Fibroblast of mammary gland (primary cell): ENCODE measurements at regions not wholly inside any gene's neighbourhood (a gene's known extent, or its start where the extent isn't known, plus 50 kb on each side); places are given as distances from the start of the nearest gene placed in this dataset.

Source experiments
- DNase-seq: peaks from one replicate; pipeline ENCODE4 v3.0.0-alpha.2; 2010; ENCODE audit warnings: low read depth
- H3K4me3 ChIP-seq: 2 replicates; pipeline ENCODE4 v1.5.1; 2011; ENCODE audit warnings: low read depth, mild to moderate bottlenecking, low read length, moderate library complexity; ENCODE audit not compliant: control insufficient read depth
- TF ChIP-seq, protein P1 (sequence below): conservative IDR thresholded peaks from 2 replicates; pipeline ENCODE4 v1.5.1; 2011; ENCODE audit warnings: low read depth, low read length, inconsistent platforms; ENCODE audit not compliant: control insufficient read depth, insufficient read depth

GRCh38 chr3:165440380-165440779, 244.2 kb upstream of the SLITRK3 start:
- no peak overlapping the region for H3K4me3 ChIP-seq
- DNase-seq: no peak
- TF ChIP-seq, protein P1, sequence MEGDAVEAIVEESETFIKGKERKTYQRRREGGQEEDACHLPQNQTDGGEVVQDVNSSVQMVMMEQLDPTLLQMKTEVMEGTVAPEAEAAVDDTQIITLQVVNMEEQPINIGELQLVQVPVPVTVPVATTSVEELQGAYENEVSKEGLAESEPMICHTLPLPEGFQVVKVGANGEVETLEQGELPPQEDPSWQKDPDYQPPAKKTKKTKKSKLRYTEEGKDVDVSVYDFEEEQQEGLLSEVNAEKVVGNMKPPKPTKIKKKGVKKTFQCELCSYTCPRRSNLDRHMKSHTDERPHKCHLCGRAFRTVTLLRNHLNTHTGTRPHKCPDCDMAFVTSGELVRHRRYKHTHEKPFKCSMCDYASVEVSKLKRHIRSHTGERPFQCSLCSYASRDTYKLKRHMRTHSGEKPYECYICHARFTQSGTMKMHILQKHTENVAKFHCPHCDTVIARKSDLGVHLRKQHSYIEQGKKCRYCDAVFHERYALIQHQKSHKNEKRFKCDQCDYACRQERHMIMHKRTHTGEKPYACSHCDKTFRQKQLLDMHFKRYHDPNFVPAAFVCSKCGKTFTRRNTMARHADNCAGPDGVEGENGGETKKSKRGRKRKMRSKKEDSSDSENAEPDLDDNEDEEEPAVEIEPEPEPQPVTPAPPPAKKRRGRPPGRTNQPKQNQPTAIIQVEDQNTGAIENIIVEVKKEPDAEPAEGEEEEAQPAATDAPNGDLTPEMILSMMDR: no peak

- DNase-seq: peak; percentile 2
- TF ChIP-seq, protein P1: no peak
Measured at GRCh38 chr3:165439765-165440164, 243.6 kb upstream of the SLITRK3 start.

GRCh38 chr3:165434516-165434915, 238.3 kb upstream of the SLITRK3 start:
- TF ChIP-seq, protein P1: no peak
- H3K4me3 ChIP-seq: no peak overlapping the region
- DNase-seq: no peak

More at GRCh38 chr3:165439765-165440164, 243.6 kb upstream of the SLITRK3 start:
- no peak overlapping the region for H3K4me3 ChIP-seq

DNA sequence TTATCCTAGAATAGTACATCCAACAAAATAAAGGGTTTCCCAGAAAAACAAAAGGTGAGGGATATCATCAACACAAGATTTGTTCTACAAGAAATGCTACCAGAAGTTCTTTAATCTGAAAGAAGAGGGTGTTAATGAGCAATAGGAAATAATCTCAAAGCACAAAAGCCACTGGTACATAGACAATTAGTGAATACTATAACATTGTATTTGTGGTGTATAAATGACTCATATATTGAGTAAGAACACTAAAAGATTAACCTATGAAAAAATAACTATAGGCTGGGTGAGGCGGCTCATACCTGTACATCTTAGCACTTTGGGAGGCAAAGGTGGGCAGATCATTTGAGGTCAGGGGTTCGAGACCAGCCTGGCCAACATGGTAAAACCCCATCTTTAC, 210.2 kb upstream of the SLITRK3 start:
- no peak overlapping the region for H3K4me3 ChIP-seq
- TF ChIP-seq, protein P1: no peak
- DNase-seq: no peak

GRCh38 chr3:165404357-165405027, 208.3 kb upstream of the SLITRK3 start:
- TF ChIP-seq, protein P1: no peak
- no peak overlapping the region for H3K4me3 ChIP-seq
- DNase-seq: no peak

GRCh38 chr3:165403666-165404065, 207.5 kb upstream of the SLITRK3 start:
- H3K4me3 ChIP-seq: no peak overlapping the region
- TF ChIP-seq, protein P1: no peak
- DNase-seq: no peak
